Esophagus muscularis mucosa (tissue), 3 donors: ENCODE measurements at regions not wholly inside any gene's neighbourhood (a gene's known extent, or its start where the extent isn't known, plus 50 kb on each side); places are given as distances from the start of the nearest gene placed in this dataset.

Experiments
- EP300 ChIP-seq: sonication (generic); formaldehyde crosslinking; IDR thresholded peaks from one replicate; pipeline ENCODE4 v1.6.1; 2017; ENCODE audit warnings: antibody characterized with exemption
- TF ChIP-seq, protein P1 (sequence below), 3 experiments: fragments of 200-600 bp in 2 of 3; fragments of 450-650 bp in 1 of 3; sonication (generic) in 2 of 3; IDR thresholded peaks; one replicate each; pipeline ENCODE4 v1.5.1; 2017 to 2019; ENCODE audit warnings: antibody characterized with exemption in 3 of 3, mild to moderate bottlenecking in 2 of 3, moderate library complexity in 1 of 3

DNA sequence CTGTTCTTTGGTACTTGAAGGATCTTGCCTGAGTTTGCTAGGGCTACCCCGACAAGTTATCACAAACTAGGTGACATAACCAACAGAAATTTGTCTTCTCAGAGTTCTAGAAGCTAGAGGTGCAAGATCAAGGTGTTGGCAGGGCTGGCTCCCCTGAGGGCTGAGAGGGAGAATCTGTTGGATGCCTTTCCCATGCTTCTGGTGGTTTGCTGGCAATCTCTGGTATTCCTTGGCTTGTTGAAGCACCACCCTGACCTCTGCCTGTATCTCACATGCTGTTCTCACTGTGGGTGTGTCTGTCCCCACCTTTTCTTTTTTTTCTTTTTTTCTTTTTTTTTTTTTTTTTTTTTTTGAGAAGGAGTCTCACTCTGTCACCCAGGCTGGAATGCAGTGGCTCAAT lies 81.2 kb downstream of the VCPKMT start:
- TF ChIP-seq, protein P1, sequence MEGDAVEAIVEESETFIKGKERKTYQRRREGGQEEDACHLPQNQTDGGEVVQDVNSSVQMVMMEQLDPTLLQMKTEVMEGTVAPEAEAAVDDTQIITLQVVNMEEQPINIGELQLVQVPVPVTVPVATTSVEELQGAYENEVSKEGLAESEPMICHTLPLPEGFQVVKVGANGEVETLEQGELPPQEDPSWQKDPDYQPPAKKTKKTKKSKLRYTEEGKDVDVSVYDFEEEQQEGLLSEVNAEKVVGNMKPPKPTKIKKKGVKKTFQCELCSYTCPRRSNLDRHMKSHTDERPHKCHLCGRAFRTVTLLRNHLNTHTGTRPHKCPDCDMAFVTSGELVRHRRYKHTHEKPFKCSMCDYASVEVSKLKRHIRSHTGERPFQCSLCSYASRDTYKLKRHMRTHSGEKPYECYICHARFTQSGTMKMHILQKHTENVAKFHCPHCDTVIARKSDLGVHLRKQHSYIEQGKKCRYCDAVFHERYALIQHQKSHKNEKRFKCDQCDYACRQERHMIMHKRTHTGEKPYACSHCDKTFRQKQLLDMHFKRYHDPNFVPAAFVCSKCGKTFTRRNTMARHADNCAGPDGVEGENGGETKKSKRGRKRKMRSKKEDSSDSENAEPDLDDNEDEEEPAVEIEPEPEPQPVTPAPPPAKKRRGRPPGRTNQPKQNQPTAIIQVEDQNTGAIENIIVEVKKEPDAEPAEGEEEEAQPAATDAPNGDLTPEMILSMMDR (IDR thresholded peaks at IDR 0.05), result no peak
- TF ChIP-seq EP300, result no peak
